GM18861 (cell line): ENCODE measurements at regions not wholly inside any gene's neighbourhood (a gene's known extent, or its start where the extent isn't known, plus 50 kb on each side); places are given as distances from the start of the nearest gene placed in this dataset.
"Not testable (repeated sequence)": the region's sequence is repeated elsewhere in the genome, so short reads cannot be mapped to it uniquely, and the experiment has no call there.

Experiments used
- ATAC-seq: cut with Tn5 transposase; IDR thresholded peaks from one replicate; pipeline ENCODE4 v1.9.1; 2021; ENCODE audit not compliant: unreplicated experiment

DNA sequence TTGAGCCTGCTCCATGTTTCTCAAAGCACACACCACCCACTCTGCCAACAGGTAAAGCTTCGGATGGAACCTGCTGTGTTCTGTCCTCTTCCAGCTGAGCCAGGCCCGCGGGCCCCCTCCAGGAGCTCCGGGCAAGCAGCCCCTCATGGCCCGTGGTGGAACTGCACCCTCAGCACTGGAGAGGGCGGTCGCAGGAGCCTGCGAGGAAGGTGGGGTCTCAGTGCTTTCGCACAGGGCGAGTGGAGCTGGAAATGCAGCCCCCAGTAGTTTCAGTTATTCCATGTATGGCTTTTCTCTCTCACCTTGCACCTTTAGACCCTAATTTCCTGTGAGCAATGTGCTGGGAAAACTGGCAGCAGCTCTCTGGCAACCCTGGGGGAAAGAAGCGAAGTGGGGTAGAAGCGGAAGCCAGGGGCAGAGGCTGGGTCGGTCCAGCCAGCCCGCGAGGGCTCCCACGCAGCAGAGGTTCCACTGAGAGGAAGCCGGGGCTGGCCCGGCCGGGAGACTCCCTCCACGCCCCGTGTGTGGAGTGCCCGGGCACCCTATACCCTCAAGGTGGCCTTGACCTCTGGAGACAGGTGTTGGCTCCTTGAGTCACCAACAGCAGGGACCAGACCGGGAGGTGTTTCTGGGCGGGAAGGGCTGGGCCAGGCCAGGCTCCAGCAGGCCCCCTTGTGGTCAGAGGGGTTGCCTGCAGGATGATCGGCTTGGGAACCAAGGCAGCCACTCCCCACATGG is 119.9 kb upstream of the TMEM45B start:
- ATAC-seq = peak; percentile 80

GRCh38 chr11:129696309-129696989 is 119.2 kb upstream of the TMEM45B start:
- ATAC-seq = no peak

DNA sequence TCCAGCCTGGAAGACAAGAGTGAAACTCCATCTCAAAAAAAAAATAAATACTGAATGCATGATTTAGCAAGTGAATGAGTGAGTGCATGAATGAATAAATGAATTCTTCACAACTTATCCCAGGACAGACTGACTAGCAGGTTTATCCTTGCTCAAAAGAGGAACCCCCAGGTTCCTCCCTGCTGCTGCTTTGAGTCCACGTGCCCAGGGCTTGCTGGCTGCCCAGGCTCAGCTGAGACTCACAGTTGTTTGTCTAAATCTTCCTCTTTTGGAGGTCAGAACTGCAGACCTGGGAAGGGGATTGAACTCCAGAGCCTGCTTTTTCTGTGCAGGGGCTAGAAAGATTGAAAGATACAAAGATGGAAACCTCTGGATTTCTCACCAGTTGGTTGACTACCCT is 117.4 kb upstream of the TMEM45B start:
- no peak for ATAC-seq

GRCh38 chr11:129699711-129700304 is 115.8 kb upstream of the TMEM45B start:
- ATAC-seq = no peak

GRCh38 chr11:129700701-129701100 is 114.9 kb upstream of the TMEM45B start:
- no peak for ATAC-seq

DNA sequence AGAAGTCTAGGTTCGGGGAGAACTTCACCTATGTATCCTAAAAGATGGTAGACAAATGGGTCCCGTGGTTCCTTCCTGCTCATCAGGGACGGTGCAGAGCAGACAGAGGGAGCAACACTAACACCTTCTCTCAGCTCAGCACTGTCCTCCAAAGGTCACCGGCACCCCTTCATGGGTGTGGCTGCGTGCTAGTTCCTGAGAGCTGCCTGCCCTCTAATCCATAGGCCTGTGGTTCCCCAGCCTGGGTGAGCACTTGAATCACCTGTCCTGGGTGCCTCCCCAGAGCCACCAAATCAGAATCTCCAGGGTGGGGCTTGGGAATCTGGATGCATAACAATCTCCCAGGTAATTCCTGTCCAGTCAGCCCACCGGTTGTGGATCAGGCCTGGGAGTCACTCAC is 113.9 kb upstream of the TMEM45B start:
- no peak for ATAC-seq

DNA sequence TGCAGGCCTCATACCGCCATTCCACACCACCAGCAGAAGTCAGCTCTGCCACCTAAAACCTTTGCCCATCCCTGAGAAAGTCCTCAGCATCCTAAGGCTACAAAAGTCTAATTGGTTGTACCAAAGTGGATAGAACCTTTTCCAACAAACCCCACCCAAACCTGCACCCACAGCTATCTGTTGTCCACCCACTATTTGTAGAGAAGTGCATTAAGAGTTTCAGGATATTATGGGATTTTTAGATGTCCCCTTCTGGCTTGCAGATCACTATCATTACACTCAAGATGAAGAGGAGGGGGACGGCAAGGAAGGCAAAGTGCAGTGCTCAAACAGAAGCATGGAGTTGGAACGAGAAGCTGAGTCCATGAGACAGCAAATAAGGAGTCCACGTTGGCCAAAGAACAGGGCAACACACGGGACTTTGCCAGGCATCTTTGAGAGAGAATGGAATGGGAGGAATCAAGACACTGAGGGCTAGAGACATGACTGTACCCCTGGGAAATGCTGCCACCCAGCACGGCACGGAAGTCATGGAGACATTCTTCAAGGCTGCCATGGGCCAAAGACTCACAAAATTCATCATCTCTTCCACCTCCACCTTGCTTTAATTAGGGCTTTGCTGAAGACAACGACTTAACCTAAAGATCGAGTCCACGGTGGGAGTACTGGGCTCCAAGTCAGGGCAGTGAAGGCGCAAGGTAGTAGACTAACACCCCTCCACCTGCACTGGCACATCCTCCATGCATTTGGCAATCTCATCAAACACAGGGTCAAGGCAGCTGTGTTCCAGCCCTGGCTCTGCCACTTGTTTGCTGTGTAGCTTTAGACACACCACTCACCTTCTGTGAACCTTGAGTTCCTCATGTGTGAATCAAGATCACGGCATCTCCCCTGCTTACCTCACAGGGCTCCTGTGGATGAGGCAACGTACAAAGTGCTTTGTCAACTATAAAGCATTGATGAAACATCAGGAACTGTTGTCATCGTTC is 112.9 kb upstream of the TMEM45B start:
- ATAC-seq = no peak

DNA sequence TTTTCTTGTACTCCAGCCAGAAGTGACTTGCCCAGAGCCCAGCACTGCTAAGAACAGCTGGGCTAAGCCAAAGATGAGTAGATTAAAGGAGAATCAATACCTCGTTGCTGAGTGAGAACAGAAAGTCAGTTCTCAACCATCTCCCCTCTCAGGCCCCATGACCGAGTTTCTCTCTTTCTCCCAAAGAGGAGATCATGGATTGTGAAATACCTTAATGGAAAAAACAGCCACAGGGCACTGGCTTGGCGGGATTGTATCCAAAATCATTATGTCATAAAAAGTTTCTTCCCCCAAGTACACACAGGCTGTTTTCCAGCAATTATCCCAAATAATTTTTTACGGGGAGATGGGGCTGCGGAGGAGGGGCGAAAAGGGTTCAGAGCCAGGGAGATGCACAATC is 111.8 kb upstream of the TMEM45B start:
- ATAC-seq = no peak

DNA sequence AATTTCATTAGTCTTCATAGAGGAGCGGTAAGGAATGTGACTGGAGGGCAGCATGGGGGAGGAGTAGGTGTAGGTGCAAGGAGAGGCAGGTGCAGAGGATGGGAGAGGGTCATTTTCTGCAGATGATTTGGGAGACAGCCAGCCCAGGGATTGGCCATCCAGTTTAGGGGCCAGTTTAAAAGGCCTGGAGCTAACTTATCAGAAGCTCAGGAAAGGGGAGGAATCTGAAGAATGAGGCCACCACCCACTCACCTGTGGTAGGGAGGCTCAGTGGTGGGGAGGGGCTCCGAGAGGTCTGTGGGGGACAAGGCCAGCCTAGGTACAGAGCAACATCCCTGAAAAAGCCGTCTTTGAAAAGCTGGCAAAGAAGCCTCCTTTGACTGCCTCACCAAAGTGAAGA is 110.8 kb upstream of the TMEM45B start:
- ATAC-seq = no peak

GRCh38 chr11:129705341-129705740 is 110.3 kb upstream of the TMEM45B start:
- no peak for ATAC-seq

GRCh38 chr11:129705933-129706332 is 109.7 kb upstream of the TMEM45B start:
- no peak for ATAC-seq

- no peak for ATAC-seq
These were observed 105.7 kb upstream of the TMEM45B start for GRCh38 chr11:129709801-129710398.

- ATAC-seq = no peak
These were observed 105.2 kb upstream of the TMEM45B start for GRCh38 chr11:129710423-129710822.

DNA sequence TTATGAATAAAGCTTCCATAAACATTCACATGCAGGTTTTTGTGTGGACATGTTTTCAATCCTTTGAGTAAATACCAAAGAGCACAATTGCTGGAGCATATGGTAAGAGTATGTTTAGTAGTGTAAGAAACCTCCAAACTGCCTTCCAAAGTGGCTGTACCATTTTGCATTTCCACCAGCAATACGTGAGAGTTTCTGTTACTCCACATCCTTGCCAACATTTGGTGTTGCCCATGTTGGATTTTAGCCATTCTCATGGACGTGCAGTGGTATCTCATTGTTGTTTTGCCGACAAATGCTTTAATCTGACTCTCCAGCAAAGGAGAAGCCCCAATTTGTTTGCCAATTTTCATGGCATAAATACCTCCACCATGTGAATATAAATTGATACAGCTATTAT is 103.9 kb upstream of the TMEM45B start:
- ATAC-seq = no peak

DNA sequence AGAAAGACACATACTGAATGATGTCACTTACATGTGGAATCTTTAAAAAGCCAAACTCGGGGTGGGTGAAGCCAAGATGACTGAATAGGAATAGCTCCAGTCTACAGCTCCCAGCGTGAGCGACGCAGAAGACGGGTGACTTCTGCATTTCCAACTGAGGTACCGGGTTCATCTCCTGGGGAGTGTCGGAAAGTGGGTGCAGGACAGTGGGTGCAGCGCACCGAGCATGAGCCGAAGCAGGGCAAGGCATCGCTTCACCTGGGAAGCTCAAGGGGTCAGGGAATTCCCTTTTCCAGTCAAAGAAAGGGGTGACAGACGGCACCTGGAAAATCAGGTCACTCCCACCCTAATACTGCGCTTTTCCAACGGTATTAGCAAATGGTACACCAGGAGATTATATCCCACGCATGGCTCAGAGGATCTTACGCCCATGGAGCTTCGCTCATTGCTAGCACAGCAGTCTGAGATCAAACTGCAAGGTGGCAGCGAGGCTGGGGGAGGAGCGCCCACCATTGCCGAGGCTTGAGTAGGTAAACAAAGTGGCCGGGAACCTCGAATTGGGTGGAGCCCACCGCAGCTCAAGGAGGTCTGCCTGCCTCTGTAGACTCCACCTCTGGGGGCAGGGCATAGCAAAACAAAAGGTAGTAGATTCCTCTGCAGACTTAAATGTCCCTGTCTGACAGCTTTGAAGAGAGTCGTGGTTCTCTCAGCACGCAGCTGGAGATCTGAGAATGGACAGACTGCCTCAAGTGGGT is 103.0 kb upstream of the TMEM45B start:
- not testable (repeated sequence) for ATAC-seq

DNA sequence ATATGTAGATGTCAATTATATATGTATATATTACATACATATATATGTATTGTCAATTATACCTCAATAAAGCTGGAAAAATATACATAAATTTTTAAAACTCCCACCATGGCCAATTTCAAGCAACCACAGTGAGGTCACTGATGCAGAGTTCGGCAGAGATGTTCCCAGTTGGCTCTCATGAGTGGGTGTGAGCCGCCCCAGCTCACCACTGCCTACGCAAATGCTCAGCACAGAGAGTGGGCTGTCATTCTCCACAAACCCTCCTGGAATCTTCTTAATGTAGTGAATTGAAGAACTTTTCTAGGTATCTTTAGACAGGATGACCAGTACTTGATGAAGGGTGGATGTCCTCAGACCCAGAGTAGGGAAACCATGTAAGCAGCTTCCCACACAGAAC is 96.6 kb upstream of the TMEM45B start:
- no peak for ATAC-seq

DNA sequence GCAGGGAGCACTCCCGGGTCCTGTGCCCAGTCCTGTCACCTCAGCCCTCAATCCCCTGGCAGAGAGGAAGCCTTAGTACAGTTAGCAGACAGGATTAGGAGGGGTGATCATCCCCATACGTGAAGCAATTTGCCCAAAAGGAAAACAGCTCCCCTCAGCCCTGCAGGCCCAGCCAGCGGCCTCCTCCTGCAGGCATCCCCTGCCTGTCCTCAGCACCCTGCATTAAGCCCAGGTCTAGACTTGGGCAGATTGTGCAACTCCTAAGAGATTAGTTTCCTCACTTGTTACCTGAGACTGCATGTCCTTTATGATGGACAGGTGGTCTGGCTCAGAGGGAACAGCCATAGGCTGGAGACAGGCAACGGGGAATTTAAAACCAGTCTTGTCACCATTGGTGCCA is 95.5 kb upstream of the TMEM45B start:
- no peak for ATAC-seq

DNA sequence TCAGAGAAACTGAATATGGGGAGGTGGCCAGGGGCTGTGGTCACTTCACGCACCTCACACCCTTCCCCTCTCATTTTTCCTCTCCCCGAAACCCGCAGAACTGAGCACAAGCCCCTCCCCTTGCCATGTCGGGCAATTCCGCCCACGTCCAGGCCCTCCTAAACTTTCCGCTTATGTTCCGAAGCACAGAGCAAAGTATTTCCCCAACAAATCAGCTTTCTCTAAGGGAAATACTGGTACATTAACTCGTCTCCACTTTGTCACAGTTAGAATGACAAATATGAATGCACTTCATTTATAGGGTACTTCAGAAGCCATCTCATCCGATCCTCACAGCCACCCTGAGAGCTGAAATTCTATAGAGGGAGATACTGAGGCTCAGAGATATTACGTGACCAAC is 94.7 kb upstream of the TMEM45B start:
- ATAC-seq = no peak

DNA sequence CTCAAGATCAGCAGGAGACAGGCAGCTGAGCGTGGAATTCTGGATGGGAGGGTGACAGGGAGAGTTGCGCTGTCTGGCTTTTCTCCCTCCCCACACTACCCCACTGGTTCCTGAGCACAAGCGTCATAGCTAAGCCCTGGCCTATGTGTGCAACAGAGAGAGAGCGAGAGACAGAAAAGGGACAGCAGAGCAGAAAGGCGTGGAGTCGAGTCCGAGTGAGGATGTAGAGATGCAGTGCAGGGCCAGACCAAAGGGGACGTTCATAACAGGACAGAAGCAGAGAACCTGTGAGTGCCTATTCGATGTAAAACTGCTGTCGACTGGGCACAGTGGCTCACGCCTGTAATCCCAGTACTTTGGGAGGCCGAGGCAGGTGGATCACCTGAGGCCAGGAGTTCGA is 94.0 kb upstream of the TMEM45B start:
- ATAC-seq = no peak

GRCh38 chr11:129722529-129722928 is 93.1 kb upstream of the TMEM45B start:
- no peak for ATAC-seq
